Hepatocyte (in vitro differentiated cells): ENCODE measurements at regions not wholly inside any gene's neighbourhood (a gene's known extent, or its start where the extent isn't known, plus 50 kb on each side); places are given as distances from the start of the nearest gene placed in this dataset.

Experiments used
- DNase-seq: peaks from one replicate; pipeline ENCODE4 v3.0.0-alpha.2; 2016; ENCODE audit warnings: low spot score
- H2AFZ ChIP-seq: fragments of 200-600 bp; sonication (generic); 2 replicates; pipeline ENCODE4 v1.6.0; 2016; ENCODE audit warnings: antibody characterized with exemption, mild to moderate bottlenecking
- H3K27ac ChIP-seq: fragments of 200-600 bp; sonication (generic); 2 replicates; pipeline ENCODE4 v1.5.1; 2016; ENCODE audit warnings: mild to moderate bottlenecking
- H3K27me3 ChIP-seq: fragments of 200-600 bp; sonication (generic); 2 replicates; pipeline ENCODE4 v1.6.1; 2016
- H3K36me3 ChIP-seq: fragments of 200-600 bp; sonication (generic); replicated peaks from 2 replicates; pipeline ENCODE4 v1.5.1; 2016; ENCODE audit warnings: low read depth; ENCODE audit not compliant: insufficient read depth
- H3K4me1 ChIP-seq: fragments of 200-600 bp; sonication (generic); 2 replicates; pipeline ENCODE4 v1.5.1; 2016; ENCODE audit warnings: mild to moderate bottlenecking, moderate library complexity; ENCODE audit not compliant: insufficient read depth
- H3K4me2 ChIP-seq: fragments of 200-600 bp; sonication (generic); 2 replicates; pipeline ENCODE4 v1.6.0; 2016
- H3K4me3 ChIP-seq: fragments of 200-600 bp; sonication (generic); 2 replicates; pipeline ENCODE4 v1.5.1; 2016; ENCODE audit warnings: mild to moderate bottlenecking
- H3K79me2 ChIP-seq: fragments of 200-600 bp; sonication (generic); 2 replicates; pipeline ENCODE4 v1.6.0; 2017; ENCODE audit warnings: mild to moderate bottlenecking
- H3K9me2 ChIP-seq: fragments of 200-600 bp; sonication (generic); replicated peaks from 2 replicates; pipeline ENCODE4 v1.6.0; 2017; ENCODE audit warnings: mild to moderate bottlenecking; ENCODE audit not compliant: insufficient read depth
- H3K9me3 ChIP-seq: fragments of 200-600 bp; sonication (generic); 2 replicates; pipeline ENCODE4 v1.5.1; 2016; ENCODE audit warnings: low read depth, mild to moderate bottlenecking
- H4K20me1 ChIP-seq: fragments of 200-600 bp; sonication (generic); 2 replicates; pipeline ENCODE4 v1.6.0; 2016; ENCODE audit warnings: mild to moderate bottlenecking; ENCODE audit not compliant: insufficient read depth, poor library complexity, severe bottlenecking
- CTCF ChIP-seq: fragments of 200-600 bp; sonication (generic); IDR thresholded peaks from 2 replicates; pipeline ENCODE4 v1.5.1; 2016; ENCODE audit warnings: antibody characterized with exemption, mild to moderate bottlenecking; ENCODE audit not compliant: poor library complexity
- EZH2 ChIP-seq: fragments of 200-600 bp; sonication (generic); IDR thresholded peaks from 2 replicates; pipeline ENCODE4 v1.6.1; 2016; ENCODE audit warnings: antibody characterized with exemption, mild to moderate bottlenecking, borderline replicate concordance
- EZH2phosphoT487 ChIP-seq: fragments of 200-600 bp; sonication (generic); IDR thresholded peaks from one replicate; pipeline ENCODE4 v1.6.1; 2018; ENCODE audit warnings: antibody characterized with exemption, mild to moderate bottlenecking, low read depth, moderate library complexity; ENCODE audit not compliant: unreplicated experiment, severe bottlenecking
- WGBS: methylation state at CpG from one replicate; pipeline ENCODE4 v1.1.6; 2016; ENCODE audit warnings: low lambda C conversion rate; ENCODE audit errors: missing lambda C conversion rate; 5-methylcytosine and 5-hydroxymethylcytosine counted together

DNA sequence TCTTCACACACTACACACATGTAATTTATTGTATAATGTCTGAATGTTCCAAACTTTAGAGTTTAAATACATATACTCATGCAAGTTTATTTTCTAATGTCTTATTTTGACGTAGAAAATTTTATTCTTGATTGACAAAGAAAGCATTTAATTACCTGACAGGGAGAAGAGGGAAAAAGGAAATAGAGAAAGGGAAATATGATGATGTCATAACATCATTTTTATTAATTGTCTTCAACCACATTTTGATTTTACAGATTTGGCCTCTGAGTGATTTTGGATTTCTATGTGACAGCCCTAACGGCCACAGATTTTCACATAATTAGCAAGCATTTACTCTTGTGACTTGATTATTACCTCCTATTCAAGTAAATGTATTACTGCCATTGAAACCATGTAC lies 106.1 kb upstream of the FSTL4 start:
- no peak overlapping the region for H2AFZ ChIP-seq
- H3K4me2 ChIP-seq, result no peak overlapping the region
- no peaks in the 10 kb centered on the region for H3K9me2 ChIP-seq
- no peak overlapping the region for H3K4me3 ChIP-seq
- H3K4me1 ChIP-seq, result no peaks in the 10 kb centered on the region
- TF ChIP-seq EZH2 (no peak), CTCF (no peak), EZH2phosphoT487 (no peak)
- no peaks in the 10 kb centered on the region for H3K36me3 ChIP-seq
- no peaks in the 10 kb centered on the region for H3K79me2 ChIP-seq
- H4K20me1 ChIP-seq, result no peaks in the 10 kb centered on the region
- H3K27me3 ChIP-seq, result no peaks in the 10 kb centered on the region
- peaks cover 4% of the 10 kb centered on the region for H3K9me3 ChIP-seq
- DNase-seq, result no peak
- 88% methylated on average over 2 of the region's 2 CpGs for WGBS
- no peak overlapping the region for H3K27ac ChIP-seq

- 81% methylated on average over 4 of the region's 4 CpGs for WGBS
Observed at GRCh38 chr5:133716532-133717183, 104.3 kb upstream of the FSTL4 start.

DNA sequence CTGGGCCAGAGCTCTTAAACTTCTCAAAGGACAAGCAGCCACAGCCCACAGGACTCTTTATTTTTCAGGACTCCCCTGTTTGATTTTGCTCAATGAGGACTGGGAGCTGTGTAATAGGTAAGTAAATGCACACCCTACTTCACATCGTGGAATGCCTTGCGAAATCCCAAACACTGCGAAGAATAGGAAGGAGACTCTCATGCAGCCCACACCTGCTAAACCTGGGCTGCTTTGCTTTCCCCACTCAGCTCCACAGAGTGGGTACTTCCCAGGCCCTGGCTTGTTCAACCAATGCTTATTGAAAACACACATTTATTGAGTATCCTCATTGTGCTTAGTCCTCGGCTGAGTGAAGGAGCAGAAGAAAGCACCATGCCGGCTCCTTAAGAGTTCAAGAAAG lies 103.3 kb upstream of the FSTL4 start:
- H4K20me1 ChIP-seq, result no peaks in the 10 kb centered on the region
- WGBS, result 93% methylated on average over 5 of the region's 5 CpGs
- TF ChIP-seq EZH2phosphoT487 (no peak), CTCF (no peak), EZH2 (no peak)
- H3K36me3 ChIP-seq, result no peaks in the 10 kb centered on the region
- H3K27me3 ChIP-seq, result no peaks in the 10 kb centered on the region
- H3K9me3 ChIP-seq, result no peaks in the 10 kb centered on the region
- H3K4me2 ChIP-seq, result no peak overlapping the region
- H2AFZ ChIP-seq, result no peak overlapping the region
- H3K4me3 ChIP-seq, result no peak overlapping the region
- H3K4me1 ChIP-seq, result no peaks in the 10 kb centered on the region
- DNase-seq, result no peak
- no peaks in the 10 kb centered on the region for H3K9me2 ChIP-seq
- H3K79me2 ChIP-seq, result no peaks in the 10 kb centered on the region
- no peak overlapping the region for H3K27ac ChIP-seq

More at GRCh38 chr5:133716532-133717183, 104.3 kb upstream of the FSTL4 start:
- no peaks in the 10 kb centered on the region for H3K27me3 ChIP-seq
- H3K27ac ChIP-seq, result no peak overlapping the region
- no peak for TF ChIP-seq CTCF
- no peak for TF ChIP-seq EZH2
- TF ChIP-seq EZH2phosphoT487, result no peak
- H3K4me2 ChIP-seq, result no peak overlapping the region
- no peak for DNase-seq
- H4K20me1 ChIP-seq, result no peaks in the 10 kb centered on the region
- peaks cover 3% of the 10 kb centered on the region for H3K9me3 ChIP-seq
- no peak overlapping the region for H3K4me3 ChIP-seq
- H3K4me1 ChIP-seq, result no peaks in the 10 kb centered on the region
- H3K36me3 ChIP-seq, result no peaks in the 10 kb centered on the region
- H3K79me2 ChIP-seq, result no peaks in the 10 kb centered on the region
- no peak overlapping the region for H2AFZ ChIP-seq
- H3K9me2 ChIP-seq, result no peaks in the 10 kb centered on the region

DNA sequence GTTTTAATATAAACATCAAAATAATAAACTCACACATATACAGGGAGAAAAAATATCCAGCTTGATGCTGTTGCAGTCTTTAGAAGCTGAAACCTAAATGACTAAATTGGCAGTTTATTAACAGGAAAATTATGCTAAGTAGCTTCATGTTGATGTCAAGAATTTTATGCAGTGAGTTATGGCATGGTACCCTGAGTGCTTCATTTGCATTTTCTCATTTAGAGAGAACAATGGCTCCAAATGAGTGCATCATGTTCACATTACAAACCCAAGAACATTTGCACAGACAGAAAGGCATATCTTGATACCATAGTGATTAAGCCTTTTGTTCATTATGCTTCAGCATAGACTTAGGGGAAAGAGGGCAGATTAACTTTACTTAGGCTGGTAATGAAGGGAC lies 102.9 kb upstream of the FSTL4 start:
- no peaks in the 10 kb centered on the region for H4K20me1 ChIP-seq
- H3K4me1 ChIP-seq, result no peaks in the 10 kb centered on the region
- no peaks in the 10 kb centered on the region for H3K36me3 ChIP-seq
- H3K9me3 ChIP-seq, result no peaks in the 10 kb centered on the region
- H3K79me2 ChIP-seq, result no peaks in the 10 kb centered on the region
- no peak for DNase-seq
- H3K4me3 ChIP-seq, result no peak overlapping the region
- H2AFZ ChIP-seq, result no peak overlapping the region
- no peak overlapping the region for H3K27ac ChIP-seq
- no peaks in the 10 kb centered on the region for H3K27me3 ChIP-seq
- H3K9me2 ChIP-seq, result no peaks in the 10 kb centered on the region
- H3K4me2 ChIP-seq, result no peak overlapping the region
- TF ChIP-seq EZH2 (no peak), EZH2phosphoT487 (no peak)
